ENCODE measurements at regions not wholly inside any gene's neighbourhood (a gene's known extent, or its start where the extent isn't known, plus 50 kb on each side); places are given as distances from the start of the nearest gene placed in this dataset.

DNA sequence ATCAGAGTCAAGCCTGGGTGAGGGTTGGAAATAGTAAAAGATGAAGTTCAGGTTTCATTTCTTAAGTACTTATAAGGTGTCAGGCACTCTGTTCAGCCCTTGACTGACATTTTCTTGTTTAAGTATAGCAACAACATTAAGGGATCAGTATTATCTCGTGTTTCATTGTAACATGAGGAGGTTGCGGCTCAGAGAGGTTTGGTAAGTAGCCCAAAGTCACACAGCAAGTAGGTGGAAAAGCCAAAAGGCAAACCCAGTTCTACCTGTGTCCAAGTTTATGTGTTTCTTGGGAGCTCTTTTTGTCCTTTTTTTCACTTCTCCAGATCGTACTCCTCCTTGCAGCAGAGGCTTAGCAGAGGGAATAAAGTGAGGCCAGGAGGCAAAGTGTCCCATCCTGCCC lies 337.5 kb upstream of the KLF3 start:
- peaks cover 29% of the 10 kb centered on the region for H3K4me1 Mint-ChIP-seq (ENCODE audit: unreplicated experiment)
- TF ChIP-seq, protein P1, sequence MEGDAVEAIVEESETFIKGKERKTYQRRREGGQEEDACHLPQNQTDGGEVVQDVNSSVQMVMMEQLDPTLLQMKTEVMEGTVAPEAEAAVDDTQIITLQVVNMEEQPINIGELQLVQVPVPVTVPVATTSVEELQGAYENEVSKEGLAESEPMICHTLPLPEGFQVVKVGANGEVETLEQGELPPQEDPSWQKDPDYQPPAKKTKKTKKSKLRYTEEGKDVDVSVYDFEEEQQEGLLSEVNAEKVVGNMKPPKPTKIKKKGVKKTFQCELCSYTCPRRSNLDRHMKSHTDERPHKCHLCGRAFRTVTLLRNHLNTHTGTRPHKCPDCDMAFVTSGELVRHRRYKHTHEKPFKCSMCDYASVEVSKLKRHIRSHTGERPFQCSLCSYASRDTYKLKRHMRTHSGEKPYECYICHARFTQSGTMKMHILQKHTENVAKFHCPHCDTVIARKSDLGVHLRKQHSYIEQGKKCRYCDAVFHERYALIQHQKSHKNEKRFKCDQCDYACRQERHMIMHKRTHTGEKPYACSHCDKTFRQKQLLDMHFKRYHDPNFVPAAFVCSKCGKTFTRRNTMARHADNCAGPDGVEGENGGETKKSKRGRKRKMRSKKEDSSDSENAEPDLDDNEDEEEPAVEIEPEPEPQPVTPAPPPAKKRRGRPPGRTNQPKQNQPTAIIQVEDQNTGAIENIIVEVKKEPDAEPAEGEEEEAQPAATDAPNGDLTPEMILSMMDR (IDR thresholded peaks at IDR 0.05; ENCODE audit: unreplicated experiment): no peak
- H3K9me3 Mint-ChIP-seq (ENCODE audit: unreplicated experiment): no peaks in the 10 kb centered on the region
- no peak overlapping the region for H3K27ac Mint-ChIP-seq (ENCODE audit: unreplicated experiment)
- no peak for DNase-seq (ENCODE audit: low spot score)
- peaks cover 12% of the 10 kb centered on the region for H3K36me3 Mint-ChIP-seq (ENCODE audit: low read depth, unreplicated experiment)
- H3K4me3 Mint-ChIP-seq (ENCODE audit: unreplicated experiment): no peak overlapping the region
- H3K27me3 Mint-ChIP-seq (ENCODE audit: unreplicated experiment): peaks cover 7% of the 10 kb centered on the region

DNA sequence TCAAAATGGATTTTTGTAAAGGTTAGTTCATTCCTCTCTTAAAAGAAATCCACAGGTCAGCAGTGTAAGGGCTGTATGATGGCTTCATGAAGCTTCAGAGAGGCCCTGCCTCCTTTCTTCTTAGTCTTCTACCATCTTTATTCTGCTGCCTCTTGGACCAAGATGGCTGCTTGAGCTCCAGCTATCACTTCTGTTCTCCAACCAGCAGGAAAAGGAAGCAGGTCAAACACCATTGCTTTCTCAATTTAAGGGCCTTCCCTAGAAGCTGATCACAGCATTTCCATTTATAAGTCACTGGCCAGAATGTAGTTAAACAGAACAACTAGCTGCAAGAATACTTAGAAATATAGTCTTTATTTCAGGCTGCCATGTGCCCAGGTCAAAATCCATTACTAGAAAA lies 336.8 kb upstream of the KLF3 start:
- no peak for DNase-seq (ENCODE audit: low spot score)
- peaks cover 3% of the 10 kb centered on the region for H3K27me3 Mint-ChIP-seq (ENCODE audit: unreplicated experiment)
- peaks cover 7% of the 10 kb centered on the region for H3K36me3 Mint-ChIP-seq (ENCODE audit: low read depth, unreplicated experiment)
- TF ChIP-seq, protein P1 (IDR thresholded peaks at IDR 0.05; ENCODE audit: unreplicated experiment): no peak
- no peak overlapping the region for H3K27ac Mint-ChIP-seq (ENCODE audit: unreplicated experiment)
- H3K9me3 Mint-ChIP-seq (ENCODE audit: unreplicated experiment): no peaks in the 10 kb centered on the region
- H3K4me3 Mint-ChIP-seq (ENCODE audit: unreplicated experiment): no peak overlapping the region
- H3K4me1 Mint-ChIP-seq (ENCODE audit: unreplicated experiment): peaks cover 29% of the 10 kb centered on the region

- Mint-ChIP-seq H3K36me3 (ENCODE audit: low read depth, unreplicated experiment) (no peaks in the 10 kb centered on the region), H3K9me3 (ENCODE audit: unreplicated experiment) (no peaks in the 10 kb centered on the region), H3K4me3 (ENCODE audit: unreplicated experiment) (no peak overlapping the region), H3K4me1 (ENCODE audit: unreplicated experiment) (peaks cover 29% of the 10 kb centered on the region), H3K27me3 (ENCODE audit: unreplicated experiment) (peaks cover 1% of the 10 kb centered on the region), H3K27ac (ENCODE audit: unreplicated experiment) (no peak overlapping the region)
- no peak for DNase-seq (ENCODE audit: low spot score)
- TF ChIP-seq, protein P1 (IDR thresholded peaks at IDR 0.05; ENCODE audit: unreplicated experiment): no peak
These were observed 334.8 kb upstream of the KLF3 start for GRCh38 chr4:38328989-38329729.

- no peak for DNase-seq (ENCODE audit: low spot score)
- peaks cover 29% of the 10 kb centered on the region for H3K4me1 Mint-ChIP-seq (ENCODE audit: unreplicated experiment)
- H3K9me3 Mint-ChIP-seq (ENCODE audit: unreplicated experiment): no peaks in the 10 kb centered on the region
- TF ChIP-seq, protein P1 (IDR thresholded peaks at IDR 0.05; ENCODE audit: unreplicated experiment): no peak
- H3K4me3 Mint-ChIP-seq (ENCODE audit: unreplicated experiment): no peak overlapping the region
- no peaks in the 10 kb centered on the region for H3K36me3 Mint-ChIP-seq (ENCODE audit: low read depth, unreplicated experiment)
- H3K27ac Mint-ChIP-seq (ENCODE audit: unreplicated experiment): no peak overlapping the region
- peaks cover 1% of the 10 kb centered on the region for H3K27me3 Mint-ChIP-seq (ENCODE audit: unreplicated experiment)
These were observed 333.7 kb upstream of the KLF3 start for GRCh38 chr4:38330321-38330720.

DNA sequence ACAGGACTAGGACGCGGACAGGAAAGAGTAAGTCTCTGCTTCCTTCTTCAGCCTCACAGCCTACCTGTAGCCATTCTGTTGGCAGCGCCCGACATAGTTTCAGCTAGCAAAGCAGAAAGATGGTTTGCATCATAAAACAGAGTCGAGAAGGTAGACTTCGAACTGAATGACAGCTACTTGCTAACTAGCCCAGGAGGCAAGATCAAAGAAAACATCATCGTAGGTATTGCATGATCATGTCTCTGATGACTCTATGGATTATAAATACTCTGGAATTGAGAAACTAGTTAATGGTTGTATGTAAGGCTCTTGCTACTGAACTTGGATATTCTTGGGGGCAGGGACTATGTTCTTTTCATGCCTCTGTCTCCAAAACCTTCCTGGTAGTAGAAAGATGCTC lies 333.1 kb upstream of the KLF3 start:
- no peaks in the 10 kb centered on the region for H3K36me3 Mint-ChIP-seq (ENCODE audit: low read depth, unreplicated experiment)
- peaks cover 29% of the 10 kb centered on the region for H3K4me1 Mint-ChIP-seq (ENCODE audit: unreplicated experiment)
- H3K9me3 Mint-ChIP-seq (ENCODE audit: unreplicated experiment): no peaks in the 10 kb centered on the region
- no peak for DNase-seq (ENCODE audit: low spot score)
- TF ChIP-seq, protein P1 (IDR thresholded peaks at IDR 0.05; ENCODE audit: unreplicated experiment): no peak
- H3K27ac Mint-ChIP-seq (ENCODE audit: unreplicated experiment): no peak overlapping the region
- no peak overlapping the region for H3K4me3 Mint-ChIP-seq (ENCODE audit: unreplicated experiment)
- no peaks in the 10 kb centered on the region for H3K27me3 Mint-ChIP-seq (ENCODE audit: unreplicated experiment)
